MM.1S (cell line): ENCODE measurements at regions not wholly inside any gene's neighbourhood (a gene's known extent, or its start where the extent isn't known, plus 50 kb on each side); places are given as distances from the start of the nearest gene placed in this dataset.

Experiments
- CTCF ChIP-seq: fragments of 300-600 bp; sonication (generic); IDR thresholded peaks from 2 replicates; pipeline ENCODE4 v1.5.1; 2016; ENCODE audit warnings: antibody characterized with exemption, low read length, mixed read lengths
- EZH2 ChIP-seq: fragments of 300-600 bp; sonication (generic); optimal IDR thresholded peaks from 2 replicates; pipeline ENCODE3; 2017; ENCODE audit warnings: low read depth, mild to moderate bottlenecking, antibody characterized with exemption, low read length, mixed read lengths
- EZH2phosphoT487 ChIP-seq: fragments of 300-600 bp; sonication (generic); IDR thresholded peaks from 2 replicates; pipeline ENCODE4 v1.6.1; 2018; ENCODE audit warnings: antibody characterized with exemption, low read length

- TF ChIP-seq CTCF = no peak
- TF ChIP-seq EZH2 = no peak
- no peak for TF ChIP-seq EZH2phosphoT487
These were observed 474.8 kb downstream of the ZNF674 start for GRCh38 chrX:46070421-46070820.
